NCI-H1930 (cell line): ENCODE measurements at regions not wholly inside any gene's neighbourhood (a gene's known extent, or its start where the extent isn't known, plus 50 kb on each side); places are given as distances from the start of the nearest gene placed in this dataset.

ENCODE experiments used
- DNase-seq, 2 experiments: peaks; one replicate each; lab custom pipeline; 2025; lab: John Stamatoyannopoulos, UW

DNA sequence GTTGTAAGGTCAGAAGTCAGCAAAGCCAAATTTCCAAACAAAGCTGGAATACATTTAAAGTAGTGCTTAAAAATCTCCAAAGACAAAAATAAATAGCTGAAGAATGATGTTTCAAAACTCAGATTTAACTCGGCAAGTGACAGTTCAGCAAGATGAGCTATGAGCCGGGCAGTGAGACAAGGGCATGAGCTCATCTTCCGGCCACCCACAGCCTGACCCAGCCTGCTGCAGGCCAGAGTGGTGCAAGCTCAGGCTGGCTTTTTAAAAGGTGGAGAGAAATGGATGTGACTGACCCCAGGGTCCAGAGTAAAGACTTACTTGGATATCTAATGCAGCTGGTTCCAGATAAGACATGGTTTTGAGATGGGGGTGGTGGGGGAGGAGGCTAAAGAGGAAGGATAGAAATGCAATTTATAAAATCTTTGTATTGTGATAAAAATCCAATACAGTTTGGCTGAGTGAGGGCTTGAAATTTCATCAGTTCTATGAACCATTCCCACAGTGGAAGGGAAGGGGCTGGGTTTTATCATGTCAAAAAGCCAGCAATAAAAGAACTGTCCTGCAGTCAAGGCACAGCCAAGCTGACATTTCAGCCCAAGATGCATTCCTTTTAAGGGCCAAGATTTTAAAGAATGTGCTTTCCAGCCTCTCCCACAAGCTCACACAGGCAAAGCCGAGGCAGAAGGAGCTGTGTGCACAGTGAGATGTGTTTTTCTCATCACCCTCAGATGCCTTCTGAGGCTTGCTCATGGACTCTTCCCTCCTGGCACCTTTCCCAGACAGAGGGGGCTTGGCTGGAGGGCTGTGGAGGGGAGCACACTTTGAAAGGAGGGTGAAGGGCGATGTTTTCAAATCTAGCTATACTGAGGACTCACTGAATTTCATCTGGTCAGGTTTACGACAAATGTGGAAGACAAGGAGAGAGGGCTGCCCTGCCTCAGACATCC, 97.9 kb upstream of the KLHL29 start:
- DNase-seq: no peak

GRCh38 chr2:23289671-23290070, 95.3 kb upstream of the KLHL29 start:
- DNase-seq: no peak

DNA sequence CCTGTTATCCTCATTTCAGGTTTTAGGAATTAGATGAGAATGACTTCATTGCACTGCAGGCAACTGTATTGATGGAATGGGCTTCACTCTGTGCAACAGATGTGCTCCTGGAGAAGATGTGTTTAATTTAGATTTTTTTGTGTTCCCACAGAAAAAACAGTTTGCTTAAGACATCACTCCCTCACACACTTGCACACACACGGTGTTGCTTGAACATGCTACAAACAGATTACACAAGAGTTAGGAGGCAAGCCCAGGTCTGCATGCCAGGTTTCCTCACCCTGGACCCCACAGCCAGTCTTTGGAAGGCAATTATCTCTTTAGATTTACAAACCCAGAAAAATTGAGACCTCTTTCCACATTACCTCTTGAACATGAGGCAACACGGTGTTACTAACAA, 93.7 kb upstream of the KLHL29 start:
- DNase-seq: no peak

GRCh38 chr2:23292024-23292423, 93.0 kb upstream of the KLHL29 start:
- DNase-seq: no peak

GRCh38 chr2:23293063-23293462, 91.9 kb upstream of the KLHL29 start:
- DNase-seq: no peak

DNA sequence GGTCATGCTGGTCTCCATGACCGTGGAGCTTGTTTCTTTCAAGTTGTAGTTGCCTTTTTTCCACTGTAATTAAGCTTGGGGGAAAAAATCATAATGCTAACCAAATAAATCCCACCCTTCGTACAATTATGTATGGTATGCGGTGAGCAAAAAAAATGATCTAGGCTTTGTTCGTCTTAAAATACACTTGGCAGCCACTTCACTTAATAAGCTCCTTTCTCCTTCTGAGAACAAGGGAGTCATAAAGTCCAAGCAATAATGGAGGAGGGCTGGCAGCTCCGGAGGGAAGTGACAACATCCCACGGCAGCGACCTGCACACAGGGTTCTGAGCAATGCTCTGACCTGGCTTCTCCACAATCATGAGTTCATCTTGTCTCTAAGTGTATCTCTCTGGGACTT, 91.2 kb upstream of the KLHL29 start:
- no peak for DNase-seq

DNA sequence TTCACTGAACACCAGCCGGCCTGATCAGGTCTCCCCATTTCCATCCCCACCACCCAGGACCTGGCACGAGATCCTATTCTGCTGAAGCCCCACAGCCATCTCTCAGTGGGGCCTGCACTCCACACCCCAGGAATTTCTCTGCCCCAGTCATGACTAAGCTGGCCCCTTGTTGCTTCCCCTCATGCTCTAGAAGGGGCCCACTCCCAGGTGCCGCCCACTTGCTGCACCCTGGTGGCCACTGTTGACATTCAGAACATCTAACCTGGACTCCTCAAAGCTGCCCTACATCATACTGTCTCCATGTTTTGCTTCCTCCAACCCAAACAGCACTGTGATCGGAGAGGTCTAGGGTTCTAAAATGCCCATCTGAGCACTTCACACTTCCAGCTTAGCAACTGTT, 90.7 kb upstream of the KLHL29 start:
- no peak for DNase-seq

DNA sequence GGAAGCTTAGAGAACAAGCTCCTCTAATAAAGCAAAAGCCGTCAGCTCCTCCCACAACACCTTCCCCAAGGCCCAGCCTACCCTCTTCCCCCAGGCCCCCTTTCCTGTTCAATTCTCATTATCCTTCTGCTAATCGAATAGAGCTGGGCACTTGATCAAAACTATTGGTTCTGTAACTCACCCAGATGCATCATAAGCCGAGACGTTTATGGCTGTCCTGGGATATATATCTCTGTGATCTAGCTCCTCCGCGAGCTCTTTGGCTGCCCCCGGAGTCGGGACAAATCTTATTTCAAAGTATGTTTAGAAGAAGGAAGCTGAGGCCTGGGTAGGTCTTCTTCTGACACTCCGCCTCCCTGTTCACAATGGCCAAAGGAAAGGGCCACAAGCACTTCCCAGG, 88.3 kb upstream of the KLHL29 start:
- DNase-seq: no peak

- DNase-seq: no peak
These were observed 87.9 kb upstream of the KLHL29 start for GRCh38 chr2:23297112-23297511.

GRCh38 chr2:23298551-23298950, 86.4 kb upstream of the KLHL29 start:
- no peak for DNase-seq

DNA sequence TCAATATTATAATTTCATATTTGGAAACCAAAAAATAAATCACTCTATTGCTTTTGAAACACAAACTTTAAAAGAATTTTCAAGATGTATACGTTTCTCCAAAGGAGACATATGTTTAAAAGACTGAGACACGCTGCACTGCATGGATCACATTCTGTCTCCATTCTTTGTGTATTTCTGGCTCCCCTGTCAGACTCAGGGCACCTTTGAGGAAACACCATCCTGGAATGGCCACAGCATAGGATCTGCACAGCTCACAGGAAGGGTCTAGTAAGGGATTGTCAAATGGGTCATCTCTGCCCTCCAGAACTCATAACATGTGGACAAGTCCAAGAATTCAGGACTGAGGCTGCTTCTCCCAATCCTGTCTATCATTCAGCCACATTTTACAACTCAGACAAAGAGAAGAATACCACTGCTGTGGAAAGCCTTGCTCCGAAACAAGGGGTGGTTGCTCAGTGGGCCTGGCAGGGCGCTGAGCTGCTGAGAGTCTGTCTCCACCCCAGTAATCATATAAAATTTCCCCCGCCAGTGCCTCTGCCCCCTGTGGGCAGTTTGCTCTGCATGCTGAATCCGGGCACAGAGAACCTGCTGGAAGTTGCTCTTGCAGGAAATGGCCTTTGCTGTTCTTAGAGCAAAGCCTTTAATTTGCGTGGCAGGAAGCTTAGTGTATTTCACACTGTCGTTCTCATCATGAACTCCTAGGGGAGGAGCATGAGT, 85.3 kb upstream of the KLHL29 start:
- no peak for DNase-seq

- DNase-seq: no peak
These were observed 83.8 kb upstream of the KLHL29 start for GRCh38 chr2:23301136-23301535.

DNA sequence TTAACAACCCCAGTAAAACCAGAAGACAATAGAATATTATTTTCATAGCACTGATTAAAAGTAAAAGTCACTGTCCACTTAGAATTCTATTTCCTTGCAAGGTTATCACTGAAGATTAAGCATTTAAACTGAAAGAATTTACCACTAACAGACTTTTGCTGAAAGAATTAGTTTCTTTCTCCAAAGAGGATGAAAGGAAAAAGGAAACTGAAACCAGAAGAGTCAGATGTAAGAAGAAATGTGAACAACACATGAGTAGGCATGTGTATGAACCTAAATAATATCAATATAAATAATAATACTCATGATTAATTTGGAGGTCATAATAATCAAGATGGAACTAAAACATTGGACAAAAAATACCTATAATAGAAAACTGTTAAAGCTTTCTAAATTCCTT, 82.4 kb upstream of the KLHL29 start:
- DNase-seq: no peak

- DNase-seq: no peak
These were observed 78.6 kb upstream of the KLHL29 start for GRCh38 chr2:23306401-23306800.

DNA sequence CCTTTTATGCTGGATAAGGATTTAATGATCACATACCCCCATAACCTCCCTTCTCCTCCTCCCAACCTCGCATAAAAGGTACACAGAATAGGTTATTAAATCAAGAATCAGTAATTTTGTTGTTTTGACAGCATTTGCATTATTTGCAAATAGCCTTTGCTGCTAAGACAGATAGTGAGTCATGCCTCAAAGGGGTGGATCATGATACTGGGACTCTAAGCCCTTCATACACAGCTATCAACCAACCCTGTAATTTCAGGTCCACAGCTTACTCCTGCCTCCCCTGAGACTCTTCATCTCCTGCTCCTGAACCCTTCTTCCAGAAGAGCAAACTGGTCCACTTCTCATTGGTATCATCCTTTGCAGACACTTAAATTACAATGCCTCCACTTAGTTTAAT, 73.8 kb upstream of the KLHL29 start:
- DNase-seq: no peak

- no peak for DNase-seq
These were observed 71.9 kb upstream of the KLHL29 start for GRCh38 chr2:23312996-23313606.

GRCh38 chr2:23314687-23315086, 70.3 kb upstream of the KLHL29 start:
- no peak for DNase-seq

DNA sequence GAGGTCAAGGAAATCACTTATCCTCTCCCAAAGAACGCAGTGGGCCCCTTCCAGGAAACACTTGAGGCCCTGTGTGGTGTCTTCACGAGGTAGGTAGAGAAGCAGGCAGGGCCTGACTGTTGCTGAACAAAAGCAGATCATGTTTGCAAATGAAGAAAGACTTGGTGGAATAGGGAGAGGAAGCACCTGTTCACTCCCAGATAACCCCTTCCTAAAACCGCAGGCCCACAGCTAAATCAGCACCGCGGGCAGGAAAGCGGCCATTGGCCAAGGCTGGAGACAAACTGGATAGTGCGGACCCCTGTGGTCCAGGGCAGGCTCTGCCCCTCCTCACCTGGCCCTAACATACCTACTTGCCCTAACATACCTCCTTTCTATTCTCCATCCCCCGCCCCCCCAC, 64.9 kb upstream of the KLHL29 start:
- DNase-seq: no peak

- no peak for DNase-seq
These were observed 63.2 kb upstream of the KLHL29 start for GRCh38 chr2:23321751-23322150.

DNA sequence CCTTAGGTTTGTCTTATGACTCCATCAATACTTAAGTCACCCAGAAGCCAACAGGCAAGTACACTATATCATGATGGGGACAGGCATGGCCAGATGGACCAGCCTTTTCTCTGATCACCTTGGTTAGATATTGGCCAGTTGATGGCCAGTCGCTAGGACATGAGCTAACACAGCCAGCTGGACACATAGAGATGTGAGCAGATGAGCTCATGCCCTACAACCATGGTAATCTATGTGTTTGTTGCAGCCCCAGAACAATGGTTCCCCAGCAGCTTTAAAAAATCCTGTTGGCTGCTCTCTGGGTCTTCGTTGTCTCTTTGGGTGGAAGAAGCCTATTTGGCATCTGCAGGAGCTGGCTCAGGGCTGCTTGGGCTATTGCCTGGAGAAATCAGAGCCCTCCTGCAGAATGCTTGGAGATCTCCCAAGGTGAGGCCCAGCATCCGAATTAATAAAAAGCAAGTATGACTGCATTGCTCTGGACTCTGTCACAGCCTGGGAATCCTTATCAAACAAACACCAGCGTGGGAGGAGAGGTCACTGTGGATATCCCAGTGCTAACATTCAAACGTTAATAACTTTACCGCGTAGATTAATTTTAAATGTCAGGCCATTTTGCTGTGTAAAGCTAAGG, 62.3 kb upstream of the KLHL29 start:
- no peak for DNase-seq

DNA sequence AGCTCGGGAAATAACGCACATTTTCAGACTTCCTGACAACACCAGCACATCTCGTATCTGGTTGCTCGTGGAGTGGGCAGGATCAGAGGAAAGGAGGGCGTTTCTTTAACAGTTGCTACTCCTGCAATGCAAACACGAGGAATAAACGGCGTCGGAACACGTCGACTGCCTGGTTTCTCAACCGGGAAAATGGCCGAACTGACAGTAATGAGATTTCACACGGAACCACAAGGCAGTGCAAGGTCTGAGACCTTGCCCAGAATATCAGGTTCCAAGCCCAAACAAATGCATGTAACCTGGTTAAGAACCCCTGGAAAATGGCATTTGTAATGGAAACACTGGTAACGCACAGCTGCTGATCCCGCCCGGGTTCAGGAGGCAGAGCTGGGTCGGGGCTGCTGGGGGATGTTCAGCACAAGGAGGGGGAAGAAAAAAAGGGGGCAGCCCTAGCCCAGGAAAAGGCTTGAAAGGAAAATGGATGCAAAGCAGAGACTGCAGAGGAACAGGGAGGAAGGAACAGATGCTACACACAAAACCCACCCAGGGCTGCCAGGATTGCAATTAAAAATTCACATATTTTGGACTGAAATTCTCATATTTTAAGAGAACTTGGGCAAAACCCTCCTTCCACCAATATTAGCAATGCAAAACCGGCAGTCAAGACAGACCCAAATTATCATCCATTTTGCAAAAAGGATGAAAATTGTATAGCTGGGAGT, 61.6 kb upstream of the KLHL29 start:
- DNase-seq: no peak
